Islet of Langerhans (tissue), 1 donor: ENCODE measurements at regions not wholly inside any gene's neighbourhood (a gene's known extent, or its start where the extent isn't known, plus 50 kb on each side); places are given as distances from the start of the nearest gene placed in this dataset.
"Not testable (repeated sequence)": the region's sequence is repeated elsewhere in the genome, so short reads cannot be mapped to it uniquely, and the experiment has no call there.

Experiments used
- FAIRE-seq: peaks from one replicate; lab custom pipeline; 2011; peaks lifted over from hg19 to GRCh38; lab: Jason Lieb, UNC

DNA sequence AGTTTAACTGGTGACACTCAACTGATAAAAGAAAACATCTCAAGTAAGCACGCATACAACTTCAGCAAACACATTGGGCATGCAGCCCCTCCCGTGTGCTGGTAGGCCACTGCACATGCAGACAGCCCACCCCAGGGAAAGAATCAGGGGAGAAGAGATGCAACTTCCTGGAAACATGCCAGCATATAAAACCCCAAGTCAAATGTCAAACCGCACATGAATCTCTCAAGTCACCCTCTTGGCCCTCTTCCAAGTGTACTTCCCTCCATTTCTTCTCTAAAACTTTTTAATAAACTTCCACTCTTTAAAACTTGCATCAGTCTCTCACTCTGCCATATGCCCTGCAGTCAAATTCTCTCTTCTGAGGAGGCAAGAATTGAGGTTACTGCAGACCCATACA is 732.7 kb downstream of the SEMA5A start:
- FAIRE-seq: no peak

DNA sequence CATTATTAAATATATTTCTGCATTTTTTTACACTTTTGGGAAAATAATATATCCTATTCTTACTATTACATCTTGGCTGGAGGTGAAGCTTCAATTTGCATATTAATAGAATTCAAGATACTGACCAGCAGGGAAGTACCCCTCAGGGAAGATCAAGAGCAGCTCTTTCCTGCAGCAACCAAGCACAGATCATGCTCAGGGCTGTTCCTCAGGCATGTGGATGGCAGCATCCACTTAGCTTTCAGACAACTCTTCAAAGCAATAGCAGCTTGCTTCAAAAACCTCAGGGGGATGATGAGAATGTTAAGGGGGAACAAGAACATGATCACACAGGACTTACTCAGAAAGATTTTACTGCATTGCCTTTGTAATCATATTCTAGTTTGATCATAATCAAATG is 731.8 kb downstream of the SEMA5A start:
- no peak for FAIRE-seq

DNA sequence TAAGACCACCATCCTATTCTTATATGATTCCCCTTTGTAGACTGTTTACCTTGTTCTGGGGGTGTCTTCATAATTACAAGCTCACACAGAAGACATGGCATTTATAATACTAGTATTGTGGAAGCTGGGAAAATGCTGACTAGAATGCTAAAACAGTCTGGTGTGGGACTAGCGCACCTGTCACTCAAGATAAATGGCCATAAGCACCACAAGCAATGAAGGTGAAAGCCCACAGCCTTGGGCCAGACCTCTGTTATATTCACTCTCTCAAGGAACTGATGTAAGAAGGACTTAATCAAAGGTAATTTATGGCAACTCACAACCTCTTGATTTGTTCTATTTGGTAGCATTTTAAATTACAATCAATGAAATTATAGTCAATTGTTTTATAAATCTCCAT is 721.5 kb downstream of the SEMA5A start:
- FAIRE-seq: no peak

DNA sequence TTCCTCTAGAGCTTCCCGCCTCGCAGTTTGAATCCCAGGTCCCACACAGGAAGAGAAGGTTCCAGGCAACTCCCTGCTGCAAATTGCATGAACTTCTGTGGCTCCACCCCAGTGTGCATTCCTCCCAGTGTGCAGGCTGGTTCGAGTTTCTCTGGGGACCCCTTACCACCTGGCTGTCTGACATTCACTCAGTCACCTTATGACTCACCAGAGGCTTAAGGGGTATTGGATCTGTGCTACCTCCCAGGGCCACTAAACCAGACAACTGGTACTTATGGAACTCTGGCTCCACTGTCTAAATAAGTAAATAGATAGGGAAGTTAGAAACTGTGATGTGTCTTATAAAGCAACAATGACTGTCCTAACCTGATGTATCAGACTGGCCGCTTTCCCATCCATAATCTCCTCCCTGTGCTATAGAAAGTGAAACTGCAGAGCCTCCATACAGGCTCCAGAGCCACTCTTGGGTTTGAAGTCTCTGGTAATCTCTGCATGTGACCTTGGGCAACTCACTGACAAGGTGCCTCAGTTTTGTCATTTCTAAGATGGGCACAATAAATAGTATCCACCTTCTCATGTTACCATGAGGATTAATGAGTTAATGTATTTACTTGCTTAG is 720.6 kb downstream of the SEMA5A start:
- FAIRE-seq: no peak

DNA sequence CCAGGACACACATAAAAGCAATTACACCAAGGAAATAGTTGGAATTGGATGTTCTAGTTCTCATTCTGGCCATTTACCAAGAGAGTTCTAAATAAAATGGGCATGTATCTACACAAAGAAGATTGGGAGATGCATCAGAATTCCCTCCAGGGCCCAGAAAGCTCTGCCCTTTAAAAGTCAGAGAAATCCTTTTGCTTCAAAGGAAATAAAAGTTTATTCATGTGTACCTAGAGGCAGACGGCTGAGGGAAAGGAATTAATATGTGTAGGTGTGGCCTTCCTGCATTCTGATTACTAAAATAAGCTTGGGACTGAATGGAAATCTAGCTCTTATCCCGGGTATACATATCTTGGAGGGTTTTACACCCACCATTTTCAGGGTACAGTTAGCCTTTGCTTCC is 719.4 kb downstream of the SEMA5A start:
- no peak for FAIRE-seq

DNA sequence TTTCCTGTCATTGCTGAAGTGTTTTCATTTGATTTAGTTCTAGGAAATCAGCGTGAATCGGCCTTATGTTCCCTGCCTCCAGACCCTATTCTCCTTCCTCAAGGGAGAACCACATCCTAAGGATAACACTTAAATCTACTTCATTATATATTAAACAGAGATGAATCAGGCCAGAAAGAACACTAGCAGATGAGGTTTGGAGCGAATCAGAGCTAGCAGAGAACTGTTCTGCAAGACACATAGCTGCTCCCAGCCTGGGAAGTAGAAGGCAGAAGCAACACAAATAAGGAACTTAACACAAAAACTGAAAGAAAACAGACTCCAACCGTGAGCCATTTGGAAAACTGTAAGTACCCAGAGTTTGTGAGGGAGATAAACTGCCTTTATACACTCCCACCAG is 718.2 kb downstream of the SEMA5A start:
- no peak for FAIRE-seq

DNA sequence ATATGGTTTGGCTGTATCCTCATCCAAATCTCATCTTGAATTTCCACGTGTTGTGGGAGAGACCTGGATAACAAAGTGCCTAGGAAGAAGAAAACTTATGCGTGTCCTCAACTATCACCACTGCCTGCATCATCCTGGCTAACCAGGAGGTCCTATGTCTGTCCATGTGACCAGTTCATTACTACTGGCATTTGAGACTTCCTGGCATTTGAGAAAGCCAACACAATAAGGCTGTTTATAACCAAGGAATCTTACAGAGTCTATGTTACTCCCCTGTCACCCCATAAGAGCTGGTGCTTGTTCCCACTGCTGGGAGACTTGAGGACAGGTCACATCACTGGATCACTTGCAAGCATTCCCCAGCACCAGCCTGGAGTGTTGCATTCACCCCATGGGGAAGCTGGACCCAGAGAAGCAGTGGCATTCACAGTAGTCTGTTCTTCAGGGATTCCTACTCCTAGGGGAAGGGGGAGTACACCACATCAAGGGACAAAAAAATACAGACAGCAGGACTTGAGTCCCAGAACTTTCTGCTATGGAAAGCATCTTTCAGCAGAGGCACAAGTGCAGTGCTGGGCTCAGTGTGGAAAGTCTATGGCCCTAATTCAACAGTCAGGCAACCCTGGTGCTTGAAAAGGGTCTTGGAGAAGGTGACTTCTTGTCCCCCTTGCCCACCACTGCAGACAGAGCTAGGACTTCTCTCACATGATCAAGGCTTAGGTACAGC is 717.1 kb downstream of the SEMA5A start:
- FAIRE-seq: no peak

DNA sequence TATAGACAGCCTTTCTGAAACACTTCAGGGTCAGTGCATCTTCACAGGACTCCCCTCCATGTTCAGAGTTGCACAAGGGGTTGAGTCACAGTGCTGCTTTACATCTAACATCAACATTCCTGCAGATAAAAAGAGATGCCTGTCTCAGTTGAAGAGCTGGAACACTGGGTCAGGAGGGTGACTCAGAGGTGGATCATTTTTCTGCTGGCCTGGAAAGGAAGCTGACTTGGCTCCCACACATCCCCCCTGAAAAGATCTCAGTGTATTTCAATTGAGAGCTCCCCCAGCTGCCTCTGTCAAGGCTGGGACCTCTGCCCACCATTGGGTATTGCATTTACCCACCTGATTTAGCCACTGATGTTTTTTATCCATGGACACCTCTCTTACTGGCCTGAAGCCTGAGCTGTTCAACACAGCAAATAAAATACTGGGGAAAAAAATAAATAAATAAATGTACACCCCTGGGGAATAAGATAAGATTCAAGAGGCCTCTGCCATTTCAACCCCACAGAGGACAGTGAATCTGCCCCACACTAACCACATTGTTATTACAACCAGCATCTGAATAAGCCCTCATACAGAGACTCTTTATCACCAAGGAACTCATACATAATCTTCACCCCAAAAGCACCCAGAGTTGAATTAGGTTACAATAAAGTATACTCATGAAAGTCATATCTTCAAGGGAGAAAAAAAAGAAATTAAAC is 716.4 kb downstream of the SEMA5A start:
- no peak for FAIRE-seq

DNA sequence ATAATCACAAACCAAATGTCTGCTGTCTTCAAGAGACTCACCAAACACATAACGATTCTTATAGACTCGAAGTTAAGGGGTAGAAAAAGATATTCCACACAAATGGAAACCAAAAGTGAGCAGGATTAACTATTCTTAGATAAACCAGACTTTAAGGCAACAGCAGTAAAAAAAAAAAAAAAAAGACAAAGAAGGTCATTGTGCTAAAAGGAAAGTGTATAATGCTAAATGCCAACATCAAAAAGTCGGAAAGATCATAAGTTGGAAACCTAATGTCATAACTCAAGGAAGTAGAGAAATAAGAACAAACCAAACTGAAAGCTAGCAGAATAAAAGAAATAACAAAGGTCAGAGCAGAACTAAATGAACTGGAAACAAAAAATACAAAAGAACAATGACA is 714.6 kb downstream of the SEMA5A start:
- FAIRE-seq: no peak

DNA sequence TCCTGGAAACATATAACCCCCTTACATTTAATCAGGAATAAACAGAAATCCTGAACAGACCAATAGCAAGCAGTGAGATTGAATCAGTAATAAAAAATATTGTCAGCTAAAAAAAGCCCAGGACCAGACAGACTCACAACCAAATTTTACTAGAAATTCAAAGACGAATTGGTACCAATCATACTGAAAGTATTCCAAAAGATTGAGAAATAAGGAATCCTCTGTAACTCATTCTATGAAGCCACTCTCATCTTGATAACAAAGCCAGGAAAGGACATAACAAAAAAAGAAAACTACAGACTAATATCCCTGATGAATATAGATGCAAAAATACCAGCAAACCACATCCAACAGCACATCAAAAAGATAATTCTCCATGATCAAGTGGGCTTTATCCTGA is 714.0 kb downstream of the SEMA5A start:
- FAIRE-seq: no peak

DNA sequence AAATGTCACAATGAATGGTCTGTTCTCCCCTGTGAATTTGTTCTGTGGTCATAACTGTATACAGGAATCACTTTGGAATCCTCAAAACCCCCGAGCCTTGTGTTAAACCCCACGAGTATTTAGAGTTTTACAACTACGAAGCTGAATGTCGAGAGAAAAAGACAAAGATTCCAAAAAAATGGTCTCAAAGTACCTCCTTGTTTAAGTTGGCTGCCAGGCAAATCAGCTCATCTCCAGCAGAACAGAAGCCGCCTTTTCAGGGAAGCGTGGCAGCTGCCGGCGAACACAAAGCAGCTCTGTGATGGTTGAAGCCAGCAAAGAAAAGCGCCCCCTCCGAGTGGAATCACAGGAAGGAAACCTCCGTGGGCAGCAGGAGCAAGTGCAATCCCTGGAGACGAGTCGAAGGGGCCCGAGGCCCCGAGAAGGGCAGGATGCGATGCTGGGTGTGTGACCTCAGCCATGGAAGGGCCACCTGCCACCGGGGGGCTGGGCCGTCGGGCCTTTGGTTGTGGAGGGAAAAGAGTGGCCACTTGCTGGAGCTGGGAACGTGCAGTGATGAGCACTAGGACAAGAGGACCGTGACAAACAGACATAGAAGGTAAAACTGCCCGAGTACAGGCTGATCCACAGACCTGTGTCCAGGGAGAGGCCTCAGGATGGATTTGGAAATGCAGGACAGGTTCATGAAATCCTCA is 706.4 kb downstream of the SEMA5A start:
- no peak for FAIRE-seq

DNA sequence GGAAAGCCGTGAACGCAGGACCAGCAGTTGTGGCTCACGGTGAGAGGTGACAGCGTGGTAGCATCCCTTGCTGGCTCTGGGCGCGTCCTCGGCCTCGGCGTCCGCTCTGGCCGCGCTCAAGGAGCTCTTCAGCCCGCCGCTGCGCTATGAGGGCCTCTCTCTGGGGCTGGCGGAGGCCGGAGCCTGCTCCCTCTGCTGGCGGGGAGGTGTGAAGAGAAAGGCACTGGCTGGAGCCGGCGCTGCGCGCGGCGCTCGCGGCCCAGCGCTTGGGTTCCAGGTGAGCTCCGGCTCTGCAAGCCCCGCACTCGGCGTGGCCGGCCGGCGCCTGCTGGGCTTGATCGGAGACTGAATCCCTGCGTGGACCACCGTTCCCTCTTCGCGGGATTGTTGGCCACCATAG is 705.6 kb downstream of the SEMA5A start:
- no peak for FAIRE-seq

DNA sequence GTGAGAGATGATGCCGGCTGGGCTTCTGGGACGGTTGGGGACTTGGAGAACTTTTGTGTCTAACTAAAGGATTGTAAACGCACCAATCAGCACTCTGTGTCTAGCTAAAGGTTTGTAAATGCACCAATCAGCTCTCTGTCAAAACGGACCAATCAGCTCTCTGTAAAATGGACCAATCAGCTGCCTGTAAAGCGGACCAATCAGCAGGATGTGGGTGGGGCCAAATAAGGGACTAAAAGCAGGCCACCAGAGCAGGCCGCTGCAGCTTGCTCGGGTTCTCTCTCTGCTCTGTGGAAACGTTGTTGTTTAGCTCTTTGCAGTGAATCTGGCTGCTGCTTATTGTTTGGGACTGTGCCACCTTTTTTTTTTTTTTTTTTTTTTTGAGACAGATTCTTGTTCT is 705.1 kb downstream of the SEMA5A start:
- FAIRE-seq: not testable (repeated sequence)

DNA sequence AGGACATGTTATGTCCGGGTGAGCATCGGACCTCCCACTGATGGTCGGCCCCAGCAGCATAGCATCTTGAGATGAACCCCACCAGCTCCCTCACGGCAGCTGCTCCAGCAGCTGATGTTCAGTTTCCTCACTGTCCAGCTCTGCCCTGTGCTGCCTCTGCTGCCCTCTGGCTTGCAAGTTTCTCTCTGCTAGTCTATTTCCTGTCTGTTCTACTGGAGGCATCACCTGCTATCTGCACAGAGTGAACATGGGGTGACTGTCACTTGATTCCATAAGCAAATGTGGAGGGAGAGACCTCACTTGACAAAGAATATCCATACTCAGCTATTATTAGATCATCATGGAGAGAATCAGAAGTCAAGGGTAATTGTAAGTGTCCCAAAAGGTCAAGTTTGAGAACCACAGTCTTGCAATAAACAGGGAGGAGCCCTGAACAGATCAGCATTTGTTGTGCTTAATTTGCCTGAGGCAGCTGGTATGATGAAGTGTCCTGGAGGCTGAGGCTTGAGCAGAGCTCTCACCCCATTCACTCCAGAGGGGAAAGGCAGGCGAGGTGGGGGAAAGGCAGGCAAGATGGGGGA is 702.8 kb downstream of the SEMA5A start:
- no peak for FAIRE-seq

DNA sequence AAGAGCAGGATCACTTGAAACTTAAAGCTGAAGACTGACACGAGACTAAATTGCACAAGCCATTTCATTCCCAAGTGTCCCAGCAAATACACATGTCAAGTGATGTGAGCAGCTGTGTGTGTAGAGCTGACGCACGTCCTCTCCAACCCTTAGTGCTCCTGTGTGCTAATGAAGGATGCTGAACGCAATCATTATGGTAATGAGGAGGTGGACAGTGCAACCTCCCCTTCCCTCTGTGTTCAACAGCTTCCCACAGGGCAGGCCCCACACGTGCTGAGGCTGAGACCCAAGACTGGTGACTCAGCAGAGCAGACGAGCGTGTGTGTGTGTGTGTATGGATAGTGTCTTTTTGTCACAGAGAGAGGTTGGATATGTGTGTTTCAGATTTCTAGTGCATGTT is 702.1 kb downstream of the SEMA5A start:
- FAIRE-seq: no peak

DNA sequence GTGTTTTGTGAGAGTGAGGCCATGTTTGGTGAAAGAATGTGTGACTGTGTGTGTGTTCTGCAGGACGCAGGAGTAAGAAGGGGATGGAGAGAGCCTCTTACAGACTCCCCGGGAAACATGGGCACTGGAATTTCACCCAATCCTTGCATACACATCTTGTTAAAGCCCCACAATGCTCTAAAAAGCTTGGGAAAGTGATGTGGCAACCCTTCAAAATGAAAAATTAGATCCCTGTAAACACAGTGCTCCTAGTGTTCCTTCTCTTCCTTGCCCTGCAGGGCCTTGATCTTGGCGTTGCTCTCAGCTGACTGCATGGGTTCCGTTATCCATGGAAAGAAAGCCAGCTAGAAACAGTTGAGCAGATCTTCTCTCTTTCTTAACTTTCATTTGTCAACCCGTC is 701.7 kb downstream of the SEMA5A start:
- FAIRE-seq: no peak

DNA sequence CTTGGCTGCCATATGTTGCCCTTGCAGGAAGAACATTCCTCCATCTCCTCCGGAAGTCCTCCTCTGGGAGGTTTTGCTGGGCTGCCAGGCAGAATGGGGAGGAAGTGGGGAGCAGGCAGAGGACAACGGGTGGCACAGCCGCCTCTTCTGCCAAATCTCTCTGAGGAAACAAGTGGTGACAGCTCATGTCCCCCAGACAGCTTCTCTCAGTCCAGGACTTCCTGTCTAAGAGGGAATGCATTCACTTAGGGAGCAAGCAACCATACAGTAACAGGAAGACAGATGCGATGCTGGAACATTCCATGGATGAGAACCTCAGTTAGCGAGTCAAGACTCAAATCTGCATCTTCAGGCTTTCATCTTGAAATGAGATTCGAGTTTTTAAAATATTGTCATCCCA is 701.0 kb downstream of the SEMA5A start:
- no peak for FAIRE-seq

DNA sequence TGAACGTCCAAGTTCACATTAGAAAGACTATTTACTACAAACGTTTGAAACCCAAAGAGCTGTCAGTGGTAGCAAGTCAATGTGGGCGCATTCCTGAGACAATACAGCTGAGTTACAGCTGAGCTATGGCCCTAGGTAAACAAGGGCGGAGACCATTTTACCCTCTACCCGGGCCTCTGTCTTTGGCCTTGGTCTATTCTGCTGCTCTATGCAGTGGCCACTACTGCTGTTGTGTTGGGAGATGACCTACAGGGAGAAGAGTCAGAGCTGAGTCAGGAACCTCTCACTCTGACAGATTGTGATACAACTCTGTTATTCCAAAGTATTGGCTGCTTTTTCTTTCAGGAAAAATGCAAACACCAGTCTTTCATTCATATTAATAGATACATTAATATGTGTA is 700.6 kb downstream of the SEMA5A start:
- no peak for FAIRE-seq

DNA sequence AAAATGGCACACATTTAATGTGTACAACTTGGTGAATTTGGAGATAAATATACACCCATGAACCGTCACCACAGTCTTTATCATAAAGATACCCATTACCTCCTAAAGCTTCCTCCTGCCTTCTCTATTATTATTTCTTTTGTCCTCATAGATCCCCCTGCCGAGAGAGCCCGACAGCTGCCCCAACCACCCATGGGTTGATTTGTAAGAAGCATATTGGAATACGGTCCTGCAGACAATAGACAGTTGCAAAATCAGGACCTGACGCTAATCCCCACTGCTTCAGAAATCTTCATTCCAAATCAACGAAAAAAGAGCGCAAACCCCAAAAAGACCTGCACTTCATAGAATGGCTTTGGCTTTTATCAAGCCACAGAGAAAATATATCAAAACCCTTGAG is 697.5 kb downstream of the SEMA5A start:
- no peak for FAIRE-seq

DNA sequence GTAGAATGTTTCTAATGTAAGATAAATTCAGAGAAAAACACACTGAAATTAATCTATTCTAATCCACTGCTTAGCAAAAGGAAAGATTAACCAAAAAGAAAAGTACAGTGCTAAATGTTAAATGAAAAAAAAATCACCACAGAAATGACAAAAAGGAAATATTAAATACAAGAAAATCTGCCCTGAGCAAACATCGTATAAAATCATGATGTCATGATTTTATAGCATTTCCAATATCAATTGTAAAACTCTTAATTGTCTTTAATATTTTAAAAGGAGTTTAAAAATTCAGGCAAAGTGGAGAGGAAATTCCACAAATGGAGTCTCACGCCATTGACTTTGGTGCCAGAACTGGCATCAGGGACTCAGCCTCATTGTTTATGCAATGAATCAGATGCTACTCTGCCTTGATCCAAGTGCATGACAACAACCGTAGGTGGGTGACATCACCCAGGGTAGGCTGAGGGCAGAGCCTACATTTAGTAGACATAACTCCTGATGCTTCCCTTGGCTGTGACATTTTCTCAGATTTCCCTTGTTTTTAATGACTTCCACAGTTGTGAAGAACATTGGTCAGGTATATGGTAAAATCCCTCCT is 696.8 kb downstream of the SEMA5A start:
- no peak for FAIRE-seq

DNA sequence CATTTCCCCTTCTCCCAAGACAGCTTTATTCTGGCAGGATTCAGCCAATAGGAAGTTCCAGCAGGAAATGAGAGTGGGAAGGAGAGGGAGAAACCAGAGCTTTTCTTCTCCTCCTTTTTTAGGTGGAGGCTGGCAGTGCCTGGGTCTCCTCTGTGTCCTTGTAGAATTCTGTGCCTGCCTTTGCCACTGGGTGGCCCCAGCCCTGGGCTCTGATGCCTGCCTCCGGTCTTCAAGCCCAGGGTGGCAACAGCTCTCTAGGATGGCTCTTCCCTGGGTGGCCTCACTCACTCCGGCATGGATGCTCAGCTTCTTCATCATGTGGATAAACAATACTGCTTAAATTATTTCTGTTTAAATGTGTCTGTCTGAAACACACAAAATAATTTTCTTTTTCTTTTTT is 694.8 kb downstream of the SEMA5A start:
- FAIRE-seq: no peak

DNA sequence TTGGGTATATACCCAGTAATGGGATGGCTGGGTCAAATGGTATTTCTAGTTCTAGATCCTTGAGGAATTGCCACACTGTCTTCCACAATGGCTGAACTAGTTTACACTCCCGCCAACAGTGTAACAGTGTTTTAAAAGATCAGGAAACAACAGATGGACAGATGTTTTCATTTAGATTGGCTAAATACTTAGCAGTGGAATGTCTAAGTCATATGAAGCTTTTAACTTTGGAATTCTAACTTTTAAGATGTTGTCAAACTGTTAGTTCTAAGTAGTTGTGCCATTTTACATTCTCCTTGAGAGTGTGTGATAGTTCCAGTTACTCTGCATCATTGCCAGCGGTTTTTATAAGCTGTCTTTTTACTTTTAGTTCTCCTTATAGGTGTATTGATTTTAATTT is 688.8 kb downstream of the SEMA5A start:
- FAIRE-seq: no peak
